B cell (primary cell): ENCODE measurements at regions not wholly inside any gene's neighbourhood (a gene's known extent, or its start where the extent isn't known, plus 50 kb on each side); places are given as distances from the start of the nearest gene placed in this dataset.

Experiments used
- ATAC-seq: fragments of 200-7000 bp; cut with Tn5 transposase; one replicate; pipeline ENCODE4 v1.10.0; 2021; ENCODE audit warnings: low read depth, mild to moderate bottlenecking, moderate number of reproducible peaks, moderate library complexity
- CTCF ChIA-PET: fragments of 350-600 bp; sonication (Branson Sonifier 250); formaldehyde crosslinking; loops from one replicate; lab custom pipeline; 2021; ENCODE audit warnings: antibody characterized with exemption, inconsistent platforms; lab: Charles Lee
- POLR2A ChIA-PET: fragments of 350-600 bp; sonication (Branson Sonifier 250); formaldehyde crosslinking; loops from one replicate; lab custom pipeline; 2021; ENCODE audit warnings: antibody characterized with exemption; lab: Charles Lee
- DNase-seq: peaks from one replicate; pipeline ENCODE4 v3.0.0; 2013
- H2AFZ ChIP-seq: 2 replicates; pipeline ENCODE4 v1.6.1; 2012; ENCODE audit warnings: mild to moderate bottlenecking, low read depth, low read length; ENCODE audit not compliant: insufficient read depth, poor library complexity, severe bottlenecking
- H3K27ac ChIP-seq, 2 donors: 1 replicate in 1 of 2; 2 replicates in 1 of 2; pipeline ENCODE4 v1.5.1; 2012 to 2013; ENCODE audit warnings: low read length in 2 of 2, mild to moderate bottlenecking in 2 of 2, moderate library complexity in 1 of 2
- H3K27me3 ChIP-seq, 4 experiments: fragments of 200-600 bp in 1 of 4; sonication (generic) in 1 of 4; replicated peaks in 1 of 4; 1 replicate in 2 of 4; 2 replicates in 2 of 4; pipeline versions ENCODE4 v1.6.1 to v1.7.0; 2013 to 2016; ENCODE audit warnings: low read length in 3 of 4, mild to moderate bottlenecking in 2 of 4, mixed read lengths in 1 of 4, moderate library complexity in 1 of 4; ENCODE audit not compliant: insufficient read depth in 4 of 4, control insufficient read depth in 3 of 4; ENCODE audit errors: control extremely low read depth in 1 of 4
- H3K36me3 ChIP-seq, 2 experiments: replicated peaks in 1 of 2; 1 replicate in 1 of 2; 2 replicates in 1 of 2; pipeline versions ENCODE4 v1.6.1 to v1.7.1; 2013; ENCODE audit warnings: low read length in 1 of 2; ENCODE audit not compliant: insufficient read depth in 2 of 2, control insufficient read depth in 1 of 2; ENCODE audit errors: control extremely low read depth in 1 of 2, extremely low read depth in 1 of 2
- H3K4me1 ChIP-seq, 2 donors: fragments of 200-600 bp in 1 of 2; sonication (generic) in 1 of 2; 1 replicate in 1 of 2; 2 replicates in 1 of 2; pipeline versions ENCODE4 v1.5.1 to v1.6.1; 2013 to 2017; ENCODE audit warnings: low read length in 2 of 2; ENCODE audit not compliant: control insufficient read depth in 2 of 2, insufficient read depth in 2 of 2
- H3K4me2 ChIP-seq: replicated peaks from 2 replicates; pipeline ENCODE3; 2012; ENCODE audit warnings: mild to moderate bottlenecking, low read depth, low read length; ENCODE audit not compliant: poor library complexity, severe bottlenecking
- H3K4me3 ChIP-seq, 5 experiments: fragments of 200-600 bp in 1 of 5; sonication (generic) in 1 of 5; 1 replicate in 3 of 5; 2 replicates in 2 of 5; pipeline versions ENCODE4 v1.5.1 to v1.7.0; 2011 to 2016; ENCODE audit warnings: low read length in 4 of 5, mild to moderate bottlenecking in 4 of 5, low read depth in 2 of 5, control low read depth in 1 of 5, moderate library complexity in 1 of 5; ENCODE audit not compliant: insufficient read depth in 1 of 5; ENCODE audit errors: control extremely low read depth in 1 of 5, extremely low read depth in 1 of 5
- H3K79me2 ChIP-seq: fragments of 200-600 bp; sonication (generic); one replicate; pipeline ENCODE4 v1.6.0; 2016; ENCODE audit warnings: low read length; ENCODE audit not compliant: control insufficient read depth, insufficient read depth
- H3K9ac ChIP-seq: fragments of 200-600 bp; sonication (generic); 2 replicates; pipeline ENCODE4 v1.6.1; 2017; ENCODE audit warnings: mild to moderate bottlenecking, low read length, moderate library complexity
- H3K9me3 ChIP-seq, 3 donors: one replicate each; pipeline versions ENCODE4 v1.6.1 to v1.7.1; 2013; ENCODE audit warnings: low read length in 2 of 3; ENCODE audit not compliant: control insufficient read depth in 2 of 3, insufficient read depth in 1 of 3; ENCODE audit errors: control extremely low read depth in 1 of 3
- H4K20me1 ChIP-seq: 2 replicates; pipeline ENCODE4 v1.6.0; 2012; ENCODE audit warnings: mild to moderate bottlenecking, low read length; ENCODE audit not compliant: insufficient read depth, control insufficient read depth, poor library complexity, severe bottlenecking
- H3K27ac Mint-ChIP-seq: one replicate; pipeline ENCODE4 v1.8.0; 2021; ENCODE audit warnings: mixed read lengths
- H3K27me3 Mint-ChIP-seq: one replicate; pipeline ENCODE4 v1.8.0; 2021; ENCODE audit warnings: mixed read lengths
- H3K4me1 Mint-ChIP-seq: one replicate; pipeline ENCODE4 v1.8.0; 2021; ENCODE audit warnings: mixed read lengths
- H3K4me3 Mint-ChIP-seq: one replicate; pipeline ENCODE4 v1.8.0; 2021; ENCODE audit warnings: mixed read lengths
- H3K9me3 Mint-ChIP-seq: one replicate; pipeline ENCODE4 v1.8.0; 2022; ENCODE audit warnings: mixed read lengths; ENCODE audit not compliant: insufficient read depth
- CTCF ChIP-seq: fragments of 200-600 bp; IDR thresholded peaks from one replicate; pipeline ENCODE4 v1.8.0; 2022; ENCODE audit warnings: antibody characterized with exemption, mild to moderate bottlenecking
- EZH2 ChIP-seq: IDR thresholded peaks from 2 replicates; pipeline ENCODE4 v1.6.1; 2012; ENCODE audit warnings: borderline replicate concordance, low read depth, mild to moderate bottlenecking, moderate library complexity, low read length; ENCODE audit not compliant: insufficient read depth, poor library complexity, severe bottlenecking
- WGBS: methylation state at CpG from one replicate; pipeline ENCODE4 v1.1.5; 2013; ENCODE audit warnings: missing lambda C conversion rate; ENCODE audit not compliant: insufficient coverage; 5-methylcytosine and 5-hydroxymethylcytosine counted together
- intact Hi-C: fragments of 100-400 bp; cut with micrococcal nuclease; formaldehyde crosslinking; loops from one replicate; pipeline ENCODE4 v1.10.0; 2022

GRCh38 chr21:39014747-39015146, 168.5 kb downstream of the PSMG1 start:
- Histone ChIP-seq H4K20me1 (no peaks in the 10 kb centered on the region), H3K27me3 (peaks cover 0 to 3% (median 0%) of the 10 kb centered on the region in 4 experiments), H3K27ac (no peak overlapping the region), H3K4me3 (no peak overlapping the region), H3K4me2 (no peak overlapping the region), H2AFZ (no peak overlapping the region), H3K9ac (no peak overlapping the region), H3K9me3 (peaks cover 0 to 25% (median 0%) of the 10 kb centered on the region in 3 donors), H3K36me3 (no peaks in the 10 kb centered on the region), H3K79me2 (no peaks in the 10 kb centered on the region), H3K4me1 (peaks cover 11 to 17% of the 10 kb centered on the region in 2 donors)
- POLR2A ChIA-PET: no interaction called here
- CTCF ChIA-PET: no interaction called here
- ATAC-seq: no peak
- Mint-ChIP-seq H3K9me3 (no peaks in the 10 kb centered on the region), H3K27me3 (peaks cover 12% of the 10 kb centered on the region), H3K27ac (no peak overlapping the region), H3K4me1 (peaks cover 16% of the 10 kb centered on the region), H3K4me3 (no peak overlapping the region)
- intact Hi-C loops: no loop called here
- TF ChIP-seq CTCF: no peak
- no peak for TF ChIP-seq EZH2
- 84% methylated on average over 9 of the region's 9 CpGs for WGBS
- DNase-seq: no peak

- H3K9ac ChIP-seq: no peak overlapping the region
- H3K36me3 ChIP-seq: no peaks in the 10 kb centered on the region
- Mint-ChIP-seq H3K9me3 (no peaks in the 10 kb centered on the region), H3K4me1 (peaks cover 15% of the 10 kb centered on the region), H3K27ac (no peak overlapping the region), H3K27me3 (peaks cover 8% of the 10 kb centered on the region), H3K4me3 (no peak overlapping the region)
- ATAC-seq (no peak), DNase-seq (no peak)
- no peak overlapping the region for H2AFZ ChIP-seq
- peaks cover 0 to 25% (median 0%) of the 10 kb centered on the region in 3 donors for H3K9me3 ChIP-seq
- H4K20me1 ChIP-seq: no peaks in the 10 kb centered on the region
- H3K27me3 ChIP-seq: peaks cover 0 to 3% (median 2%) of the 10 kb centered on the region in 4 experiments
- no peaks in the 10 kb centered on the region for H3K79me2 ChIP-seq
- WGBS: 93% methylated on average over 15 of the region's 15 CpGs
- POLR2A ChIA-PET: no interaction called here
- intact Hi-C loops: no loop called here
- peaks cover 11 to 17% of the 10 kb centered on the region in 2 donors for H3K4me1 ChIP-seq
- no peak overlapping the region for H3K4me3 ChIP-seq
- TF ChIP-seq EZH2 (no peak), CTCF (no peak)
- CTCF ChIA-PET: no interaction called here
- H3K4me2 ChIP-seq: no peak overlapping the region
- H3K27ac ChIP-seq: no peak overlapping the region
Measured at GRCh38 chr21:39012326-39013230, 170.7 kb downstream of the PSMG1 start.
